ENCODE measurements at regions not wholly inside any gene's neighbourhood (a gene's known extent, or its start where the extent isn't known, plus 50 kb on each side); places are given as distances from the start of the nearest gene placed in this dataset.

DNA sequence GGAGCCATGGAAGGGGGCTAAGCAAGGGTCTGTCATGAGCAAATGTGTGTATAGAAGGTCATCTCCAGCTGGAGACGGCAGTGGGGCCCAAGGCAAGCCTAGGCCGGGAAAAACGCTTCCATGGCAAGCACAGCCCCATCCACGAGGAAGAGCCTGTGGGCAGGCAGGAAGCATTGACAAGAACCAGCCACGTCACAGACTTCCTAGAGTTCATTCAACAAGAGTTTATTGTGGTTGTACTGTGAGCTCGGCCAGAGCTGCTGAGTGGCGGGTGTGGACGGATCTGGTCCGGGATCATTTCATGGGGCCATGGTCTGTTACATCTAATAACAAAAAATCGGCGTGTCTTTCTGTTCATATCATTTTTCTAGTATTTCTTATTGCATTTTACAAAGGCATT is 311.7 kb downstream of the TMEM121 start:
- CTCF ChIA-PET, result no interaction called here
- H3K36me3 Mint-ChIP-seq (ENCODE audit: insufficient read depth, unreplicated experiment), result no peaks in the 10 kb centered on the region
- Histone ChIP-seq H3K36me3 (ENCODE audit: control insufficient read depth, insufficient read depth, low read length) (no peaks in the 10 kb centered on the region), H3K9me3 (no peaks in the 10 kb centered on the region), H3K4me1 (no peaks in the 10 kb centered on the region), H3K4me3 (ENCODE audit: low read depth, low read length) (no peak overlapping the region), H3K27me3 (replicated peaks; ENCODE audit: control insufficient read depth, insufficient read depth, low read length) (no peaks in the 10 kb centered on the region)
- intact Hi-C loops (cut with micrococcal nuclease; ENCODE audit: unreplicated experiment), result no loop called here
- BruUV-seq (replicated peaks), result no TSS peak
- TF ChIP-seq, protein P1, sequence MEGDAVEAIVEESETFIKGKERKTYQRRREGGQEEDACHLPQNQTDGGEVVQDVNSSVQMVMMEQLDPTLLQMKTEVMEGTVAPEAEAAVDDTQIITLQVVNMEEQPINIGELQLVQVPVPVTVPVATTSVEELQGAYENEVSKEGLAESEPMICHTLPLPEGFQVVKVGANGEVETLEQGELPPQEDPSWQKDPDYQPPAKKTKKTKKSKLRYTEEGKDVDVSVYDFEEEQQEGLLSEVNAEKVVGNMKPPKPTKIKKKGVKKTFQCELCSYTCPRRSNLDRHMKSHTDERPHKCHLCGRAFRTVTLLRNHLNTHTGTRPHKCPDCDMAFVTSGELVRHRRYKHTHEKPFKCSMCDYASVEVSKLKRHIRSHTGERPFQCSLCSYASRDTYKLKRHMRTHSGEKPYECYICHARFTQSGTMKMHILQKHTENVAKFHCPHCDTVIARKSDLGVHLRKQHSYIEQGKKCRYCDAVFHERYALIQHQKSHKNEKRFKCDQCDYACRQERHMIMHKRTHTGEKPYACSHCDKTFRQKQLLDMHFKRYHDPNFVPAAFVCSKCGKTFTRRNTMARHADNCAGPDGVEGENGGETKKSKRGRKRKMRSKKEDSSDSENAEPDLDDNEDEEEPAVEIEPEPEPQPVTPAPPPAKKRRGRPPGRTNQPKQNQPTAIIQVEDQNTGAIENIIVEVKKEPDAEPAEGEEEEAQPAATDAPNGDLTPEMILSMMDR (IDR thresholded peaks at IDR 0.05; ENCODE audit: insufficient read depth in 1 of 2, low read depth in 1 of 2, low read length in 1 of 2, severe bottlenecking in 1 of 2, unreplicated experiment in 1 of 2), result no peak
- no peak overlapping the region for H3K4me3 Mint-ChIP-seq (ENCODE audit: unreplicated experiment)
- DNase-seq, result no peak
- peaks cover 7% of the 10 kb centered on the region for H3K4me1 Mint-ChIP-seq (ENCODE audit: low read depth, unreplicated experiment)
- H3K27me3 Mint-ChIP-seq (ENCODE audit: insufficient read depth, unreplicated experiment), result peaks cover 25% of the 10 kb centered on the region
- no peak overlapping the region for H3K27ac Mint-ChIP-seq (ENCODE audit: unreplicated experiment)
- no peaks in the 10 kb centered on the region for H3K9me3 Mint-ChIP-seq (ENCODE audit: unreplicated experiment)
- POLR2A ChIA-PET, result no interaction called here

DNA sequence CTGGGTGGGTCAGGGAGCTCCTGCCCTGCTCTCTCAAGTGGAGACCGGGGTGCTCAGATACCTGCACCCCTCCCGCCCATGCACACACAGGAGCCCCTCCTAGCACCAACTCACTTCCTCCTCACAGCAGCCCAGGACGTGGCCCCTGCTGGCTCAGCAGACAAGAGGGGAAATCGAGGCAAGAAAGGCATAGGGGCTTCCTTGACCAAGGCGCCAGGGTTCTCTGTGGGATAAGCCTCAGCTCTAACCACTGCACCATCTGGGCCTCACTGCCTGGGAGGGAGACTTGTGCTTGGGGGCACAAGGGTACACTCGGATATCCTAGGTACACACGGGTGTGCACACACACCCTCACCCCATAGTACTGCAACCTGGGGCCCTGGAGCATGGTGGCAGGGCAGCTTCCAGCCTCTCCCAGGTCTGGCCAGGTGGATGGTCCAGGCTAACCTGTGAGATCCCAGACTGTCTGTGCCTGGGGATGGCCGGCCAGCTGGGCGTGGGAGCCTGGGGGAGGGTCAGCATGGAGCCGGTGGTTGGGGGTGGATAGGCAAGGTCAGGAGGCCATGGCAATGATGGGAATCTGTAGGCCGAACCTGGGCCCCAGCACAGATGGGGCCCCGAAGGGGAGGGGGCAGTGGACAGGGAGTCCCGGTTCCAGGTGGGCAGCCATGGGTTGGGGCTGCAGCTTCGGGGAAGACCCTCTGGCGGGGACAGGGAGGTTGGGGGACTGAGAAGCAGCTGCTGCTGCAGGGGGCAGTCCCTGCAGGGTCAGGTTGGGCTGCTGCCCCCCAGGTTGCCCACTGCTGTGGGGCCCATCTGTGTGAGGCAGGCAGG is 312.4 kb downstream of the TMEM121 start:
- ChIA-PET POLR2A (no interaction called here), CTCF (no interaction called here)
- DNase-seq, result no peak
- no TSS peak for BruUV-seq (replicated peaks)
- H3K36me3 ChIP-seq (ENCODE audit: control insufficient read depth, insufficient read depth, low read length), result no peaks in the 10 kb centered on the region
- no peak overlapping the region for H3K4me3 Mint-ChIP-seq (ENCODE audit: unreplicated experiment)
- intact Hi-C loops (cut with micrococcal nuclease; ENCODE audit: unreplicated experiment), result no loop called here
- no peaks in the 10 kb centered on the region for H3K9me3 Mint-ChIP-seq (ENCODE audit: unreplicated experiment)
- H3K27me3 Mint-ChIP-seq (ENCODE audit: insufficient read depth, unreplicated experiment), result peaks cover 25% of the 10 kb centered on the region
- TF ChIP-seq, protein P1 (IDR thresholded peaks at IDR 0.05; ENCODE audit: insufficient read depth in 1 of 2, low read depth in 1 of 2, low read length in 1 of 2, severe bottlenecking in 1 of 2, unreplicated experiment in 1 of 2), result no peak
- peaks cover 7% of the 10 kb centered on the region for H3K4me1 Mint-ChIP-seq (ENCODE audit: low read depth, unreplicated experiment)
- no peaks in the 10 kb centered on the region for H3K4me1 ChIP-seq
- no peak overlapping the region for H3K4me3 ChIP-seq (ENCODE audit: low read depth, low read length)
- no peaks in the 10 kb centered on the region for H3K36me3 Mint-ChIP-seq (ENCODE audit: insufficient read depth, unreplicated experiment)
- no peaks in the 10 kb centered on the region for H3K27me3 ChIP-seq (replicated peaks; ENCODE audit: control insufficient read depth, insufficient read depth, low read length)
- no peak overlapping the region for H3K27ac Mint-ChIP-seq (ENCODE audit: unreplicated experiment)
- H3K9me3 ChIP-seq, result no peaks in the 10 kb centered on the region

DNA sequence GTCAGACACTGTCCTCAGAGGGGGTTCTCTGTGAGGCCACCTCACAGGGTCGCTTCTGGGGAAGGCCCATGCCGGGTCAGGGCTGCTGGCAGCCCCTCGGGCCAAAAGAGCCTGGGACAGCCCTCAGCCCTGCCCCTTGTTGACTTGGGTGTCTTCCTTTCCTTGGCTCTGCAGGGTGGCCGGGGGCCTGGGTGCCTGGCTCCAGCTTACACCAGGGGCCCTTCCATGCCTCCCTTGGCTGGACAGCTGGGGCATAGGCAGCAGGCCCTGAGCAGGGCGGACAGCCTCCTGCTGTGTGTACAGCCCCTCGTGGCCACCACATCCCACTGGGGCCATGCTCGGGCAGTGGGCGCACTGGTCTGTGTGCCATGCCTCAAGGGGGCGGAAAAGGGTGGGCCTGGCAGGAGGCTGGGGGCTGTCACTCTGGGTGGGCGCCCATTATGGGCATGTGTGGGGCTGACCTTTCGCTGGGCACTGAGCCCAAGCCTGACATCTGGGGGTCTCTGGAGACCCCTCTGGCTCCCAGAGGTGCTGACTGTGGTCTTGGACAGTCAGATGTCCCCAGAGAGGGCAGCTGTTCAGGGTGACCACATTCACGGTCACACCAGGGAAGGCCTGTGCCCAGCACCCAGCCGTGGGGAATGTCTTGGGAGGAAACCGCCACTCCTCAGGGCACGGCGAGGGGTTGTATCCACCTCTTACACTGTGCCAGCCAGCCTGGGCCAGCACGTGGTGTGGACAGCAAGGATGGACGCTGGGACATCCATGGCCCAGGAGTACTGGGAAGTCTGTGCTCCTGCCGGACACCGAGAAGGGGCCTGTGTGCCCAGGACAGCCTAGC is 313.3 kb downstream of the TMEM121 start:
- no peak for DNase-seq
- Mint-ChIP-seq H3K36me3 (ENCODE audit: insufficient read depth, unreplicated experiment) (no peaks in the 10 kb centered on the region), H3K27ac (ENCODE audit: unreplicated experiment) (no peak overlapping the region), H3K4me3 (ENCODE audit: unreplicated experiment) (no peak overlapping the region), H3K27me3 (ENCODE audit: insufficient read depth, unreplicated experiment) (peaks cover 24% of the 10 kb centered on the region), H3K9me3 (ENCODE audit: unreplicated experiment) (no peaks in the 10 kb centered on the region), H3K4me1 (ENCODE audit: low read depth, unreplicated experiment) (peaks cover 7% of the 10 kb centered on the region)
- no peak overlapping the region for H3K4me3 ChIP-seq (ENCODE audit: low read depth, low read length)
- ChIA-PET CTCF (no interaction called here), POLR2A (no interaction called here)
- intact Hi-C loops (cut with micrococcal nuclease; ENCODE audit: unreplicated experiment), result no loop called here
- TF ChIP-seq, protein P1 (IDR thresholded peaks at IDR 0.05; ENCODE audit: insufficient read depth in 1 of 2, low read depth in 1 of 2, low read length in 1 of 2, severe bottlenecking in 1 of 2, unreplicated experiment in 1 of 2), result no peak
- H3K27me3 ChIP-seq (replicated peaks; ENCODE audit: control insufficient read depth, insufficient read depth, low read length), result no peaks in the 10 kb centered on the region
- no peaks in the 10 kb centered on the region for H3K9me3 ChIP-seq
- H3K4me1 ChIP-seq, result no peaks in the 10 kb centered on the region
- BruUV-seq (replicated peaks), result no TSS peak
- H3K36me3 ChIP-seq (ENCODE audit: control insufficient read depth, insufficient read depth, low read length), result no peaks in the 10 kb centered on the region
